SK-N-SH treated with all-trans-retinoic acid at 6 μM for 48 hours (cell line): ENCODE measurements at regions not wholly inside any gene's neighbourhood (a gene's known extent, or its start where the extent isn't known, plus 50 kb on each side); places are given as distances from the start of the nearest gene placed in this dataset.

Experiments
- ATAC-seq: fragments of 200-7000 bp; cut with Tn5 transposase; 3 replicates; pipeline ENCODE4 v1.9.1; 2020; ENCODE audit warnings: mild to moderate bottlenecking, moderate library complexity
- ARNTL ChIP-seq: fragments of 450-650 bp; formaldehyde crosslinking; IDR thresholded peaks from 2 replicates; pipeline ENCODE4 v1.5.0; 2020; ENCODE audit warnings: low read depth, mild to moderate bottlenecking, moderate library complexity, borderline replicate concordance
- BACH2 ChIP-seq: fragments of 250-450 bp; sonication (Bioruptor Pico); IDR thresholded peaks from 2 replicates; pipeline ENCODE4 v1.9.0; 2021; ENCODE audit warnings: mild to moderate bottlenecking, borderline replicate concordance
- CREB5 ChIP-seq: fragments of 250-450 bp; sonication (Bioruptor Pico); IDR thresholded peaks from 2 replicates; pipeline ENCODE4 v1.5.1; 2020; ENCODE audit warnings: low read depth, mild to moderate bottlenecking, moderate library complexity
- CSDC2 ChIP-seq: fragments of 250-450 bp; sonication (Bioruptor Pico); IDR thresholded peaks from 2 replicates; pipeline ENCODE4 v1.5.0; 2020; ENCODE audit warnings: mild to moderate bottlenecking, moderate library complexity
- CSRNP3 ChIP-seq: fragments of 250-450 bp; sonication (Bioruptor Pico); IDR thresholded peaks from 2 replicates; pipeline ENCODE4 v1.5.1; 2021; ENCODE audit warnings: mild to moderate bottlenecking, moderate library complexity
- ESRRG ChIP-seq: fragments of 250-450 bp; sonication (Bioruptor Pico); IDR thresholded peaks from 2 replicates; pipeline ENCODE4 v1.6.1; 2021; ENCODE audit warnings: mild to moderate bottlenecking
- GLIS3 ChIP-seq: fragments of 250-450 bp; sonication (Bioruptor Pico); IDR thresholded peaks from 2 replicates; pipeline ENCODE4 v1.5.0; 2020; ENCODE audit warnings: mild to moderate bottlenecking, moderate library complexity
- ISL1 ChIP-seq: fragments of 250-450 bp; sonication (Bioruptor Pico); IDR thresholded peaks from 2 replicates; pipeline ENCODE4 v2.1.2; 2022; ENCODE audit warnings: mild to moderate bottlenecking, moderate library complexity
- OSR1 ChIP-seq: fragments of 250-450 bp; sonication (Bioruptor Pico); IDR thresholded peaks from 2 replicates; pipeline ENCODE4 v1.8.0; 2022; ENCODE audit warnings: moderate library complexity, mild to moderate bottlenecking, inconsistent platforms
- PPARA ChIP-seq: fragments of 250-450 bp; sonication (Bioruptor Pico); IDR thresholded peaks from 2 replicates; pipeline ENCODE4 v1.5.0; 2020; ENCODE audit warnings: mild to moderate bottlenecking, borderline replicate concordance
- RARB ChIP-seq: fragments of 250-450 bp; sonication (Bioruptor Pico); IDR thresholded peaks from 2 replicates; pipeline ENCODE4 v1.8.0; 2021; ENCODE audit warnings: mild to moderate bottlenecking, moderate library complexity
- SNAI2 ChIP-seq: fragments of 250-450 bp; sonication (Bioruptor Pico); IDR thresholded peaks from 2 replicates; pipeline ENCODE4 v1.5.0; 2020; ENCODE audit warnings: mild to moderate bottlenecking, moderate library complexity
- TCF4 ChIP-seq: fragments of 250-450 bp; sonication (Bioruptor Pico); IDR thresholded peaks from 2 replicates; pipeline ENCODE4 v1.8.0; 2021; ENCODE audit warnings: mild to moderate bottlenecking, moderate library complexity, borderline replicate concordance
- TOX ChIP-seq: fragments of 250-450 bp; sonication (Bioruptor Pico); IDR thresholded peaks from 2 replicates; pipeline ENCODE4 v1.8.0; 2021; ENCODE audit warnings: mild to moderate bottlenecking, moderate library complexity, borderline replicate concordance
- TSHZ2 ChIP-seq: fragments of 250-450 bp; sonication (Bioruptor Pico); IDR thresholded peaks from 2 replicates; pipeline ENCODE4 v1.5.0; 2020; ENCODE audit warnings: mild to moderate bottlenecking, moderate library complexity
- ZFP3 ChIP-seq: fragments of 250-450 bp; sonication (Bioruptor Pico); IDR thresholded peaks from 2 replicates; pipeline ENCODE4 v1.5.0; 2020; ENCODE audit warnings: mild to moderate bottlenecking, moderate library complexity
- ZFP30 ChIP-seq: fragments of 450-650 bp; formaldehyde crosslinking; IDR thresholded peaks from 2 replicates; pipeline ENCODE4 v1.5.0; 2022; ENCODE audit warnings: mild to moderate bottlenecking, moderate library complexity
- ZNF565 ChIP-seq: fragments of 450-650 bp; formaldehyde crosslinking; conservative IDR thresholded peaks from 2 replicates; pipeline ENCODE4 v1.5.0; 2020; ENCODE audit warnings: low read depth, mild to moderate bottlenecking, moderate library complexity
- ZNF70 ChIP-seq: fragments of 450-650 bp; formaldehyde crosslinking; IDR thresholded peaks from 2 replicates; pipeline ENCODE4 v1.5.0; 2020; ENCODE audit warnings: mild to moderate bottlenecking, moderate library complexity

GRCh38 chr16:35731341-35732040, 2272.1 kb downstream of the TP53TG3F start:
- TF ChIP-seq ZNF70 (CRISPR knock-in tag) (no peak), CSRNP3 (no peak), CSDC2 (CRISPR knock-in tag) (no peak), ZFP3 (no peak), TSHZ2 (CRISPR knock-in tag) (no peak), SNAI2 (CRISPR knock-in tag) (no peak)
- TF ChIP-seq, all 23 proteins: peak for 0
- ATAC-seq = no peak

GRCh38 chr16:35732046-35732810, 2272.8 kb downstream of the TP53TG3F start:
- ATAC-seq = no peak
- TF ChIP-seq GLIS3 (CRISPR knock-in tag) (no peak), PPARA (CRISPR knock-in tag) (no peak), TOX (no peak), ZNF565 (CRISPR knock-in tag) (no peak), TSHZ2 (CRISPR knock-in tag) (no peak), ARNTL (CRISPR knock-in tag) (no peak), BACH2 (no peak), ZFP3 (no peak), ESRRG (CRISPR knock-in tag) (no peak), OSR1 (CRISPR knock-in tag) (no peak), CSRNP3 (no peak), ZFP30 (CRISPR knock-in tag) (no peak), ISL1 (CRISPR knock-in tag) (no peak), RARB (CRISPR knock-in tag) (no peak), TCF4 (CRISPR knock-in tag) (no peak), CREB5 (CRISPR knock-in tag) (no peak)
